DMS79 (cell line): ENCODE measurements at regions not wholly inside any gene's neighbourhood (a gene's known extent, or its start where the extent isn't known, plus 50 kb on each side); places are given as distances from the start of the nearest gene placed in this dataset.

Experiments
- DNase-seq: peaks from one replicate; lab custom pipeline; 2025; lab: John Stamatoyannopoulos, UW

- DNase-seq: no peak
These were observed 264.9 kb downstream of the PIK3R1 start for GRCh38 chr5:68480335-68480940.

GRCh38 chr5:68482199-68482598, 266.6 kb downstream of the PIK3R1 start:
- no peak for DNase-seq

GRCh38 chr5:68484307-68485068, 268.9 kb downstream of the PIK3R1 start:
- DNase-seq: no peak

GRCh38 chr5:68489556-68489955, 274.0 kb downstream of the PIK3R1 start:
- DNase-seq: no peak

- DNase-seq: no peak
These were observed 274.9 kb downstream of the PIK3R1 start for GRCh38 chr5:68490406-68490805.

- no peak for DNase-seq
These were observed 279.2 kb downstream of the PIK3R1 start for GRCh38 chr5:68494771-68495170.

GRCh38 chr5:68499987-68500386, 284.4 kb downstream of the PIK3R1 start:
- no peak for DNase-seq

- DNase-seq: no peak
These were observed 285.3 kb downstream of the PIK3R1 start for GRCh38 chr5:68500813-68501212.

- no peak for DNase-seq
These were observed 287.0 kb downstream of the PIK3R1 start for GRCh38 chr5:68502531-68502930.

- DNase-seq: no peak
These were observed 288.8 kb downstream of the PIK3R1 start for GRCh38 chr5:68504306-68504705.

- DNase-seq: no peak
These were observed 290.6 kb downstream of the PIK3R1 start for GRCh38 chr5:68505917-68506860.

GRCh38 chr5:68515514-68515913, 300.0 kb downstream of the PIK3R1 start:
- peak; percentile 10 for DNase-seq

GRCh38 chr5:68518286-68518685, 302.7 kb downstream of the PIK3R1 start:
- no peak for DNase-seq

- DNase-seq: no peak
These were observed 303.6 kb downstream of the PIK3R1 start for GRCh38 chr5:68519143-68519542.

GRCh38 chr5:68521776-68522175, 306.2 kb downstream of the PIK3R1 start:
- no peak for DNase-seq

GRCh38 chr5:68522863-68523262, 307.3 kb downstream of the PIK3R1 start:
- DNase-seq: no peak

- no peak for DNase-seq
These were observed 313.3 kb downstream of the PIK3R1 start for GRCh38 chr5:68528821-68529273.

- no peak for DNase-seq
These were observed 314.0 kb downstream of the PIK3R1 start for GRCh38 chr5:68529581-68529980.

GRCh38 chr5:68531970-68532369, 316.4 kb downstream of the PIK3R1 start:
- no peak for DNase-seq

- no peak for DNase-seq
These were observed 317.5 kb downstream of the PIK3R1 start for GRCh38 chr5:68533051-68533450.

- DNase-seq: peak; percentile 56
These were observed 318.1 kb downstream of the PIK3R1 start for GRCh38 chr5:68533571-68534084.
